ENCODE measurements at regions not wholly inside any gene's neighbourhood (a gene's known extent, or its start where the extent isn't known, plus 50 kb on each side); places are given as distances from the start of the nearest gene placed in this dataset.

- Histone ChIP-seq H3K27me3 (replicated peaks in 1 of 2; ENCODE audit: control insufficient read depth in 2 of 2, insufficient read depth in 2 of 2, low read length in 1 of 2) (no peaks in the 10 kb centered on the region), H3K4me1 (ENCODE audit: control insufficient read depth, insufficient read depth, low read length) (no peaks in the 10 kb centered on the region), H3K4me3 (no peak overlapping the region), H3K9me3 (replicated peaks; ENCODE audit: control insufficient read depth, insufficient read depth, low read length) (no peaks in the 10 kb centered on the region), H4K20me1 (ENCODE audit: control insufficient read depth, insufficient read depth) (no peaks in the 10 kb centered on the region), H2AFZ (ENCODE audit: control insufficient read depth, low read depth, low read length) (no peak overlapping the region), H3K79me2 (ENCODE audit: control insufficient read depth, insufficient read depth, low read length) (no peaks in the 10 kb centered on the region), H3K9ac (ENCODE audit: control insufficient read depth, insufficient read depth, low read length) (no peak overlapping the region), H3K27ac (ENCODE audit: control insufficient read depth, insufficient read depth) (no peak overlapping the region), H3K36me3 (ENCODE audit: control insufficient read depth in 2 of 2, insufficient read depth in 2 of 2, low read length in 1 of 2) (no peaks in the 10 kb centered on the region), H3K4me2 (ENCODE audit: control insufficient read depth, insufficient read depth) (no peak overlapping the region)
- CTCF ChIA-PET: no interaction called here
- POLR2A ChIA-PET: no interaction called here
- in situ Hi-C loops (cut with MboI) (no loop called here), intact Hi-C loops (cut with micrococcal nuclease; ENCODE audit: unreplicated experiment) (no loop called here)
- SMC1A ChIA-PET (ENCODE audit: uncharacterized antibody, unreplicated experiment): no interaction called here
- ATAC-seq: no peak
- BruUV-seq (replicated peaks): no TSS peak
- no peak for FAIRE-seq
- RAD21 ChIA-PET (ENCODE audit: unreplicated experiment): no interaction called here
- DNase-seq (ENCODE audit: low read depth, low spot score): no peak
- 52% methylated on average over 10 of the region's 10 CpGs for WGBS (ENCODE audit: insufficient coverage, insufficient replicate concordance, low lambda C conversion rate, missing lambda C conversion rate)
- TF ChIP-seq POU2F2 (IDR thresholded peaks at IDR 0.05; ENCODE audit: borderline replicate concordance, low read depth, low read length) (no peak), NR2C2 (IDR thresholded peaks at IDR 0.05; ENCODE audit: borderline replicate concordance, control insufficient read depth, insufficient read length, low read depth) (no peak), ASH2L (IDR thresholded peaks at IDR 0.05; ENCODE audit: borderline replicate concordance, low read depth) (no peak), SMAD1 (IDR thresholded peaks at IDR 0.05; ENCODE audit: low read depth, partially characterized antibody) (no peak), TBL1XR1 (IDR thresholded peaks at IDR 0.05; ENCODE audit: low read depth, low read length) (no peak), E4F1 (IDR thresholded peaks at IDR 0.05; ENCODE audit: borderline replicate concordance, partially characterized antibody) (no peak), GABPA (IDR thresholded peaks at IDR 0.05; ENCODE audit: low read depth) (no peak), HDAC2 (IDR thresholded peaks at IDR 0.05) (no peak), ZBED1 (IDR thresholded peaks at IDR 0.05; ENCODE audit: borderline replicate concordance) (no peak), PML (IDR thresholded peaks at IDR 0.05; ENCODE audit: low read length) (no peak), SMC3 (IDR thresholded peaks at IDR 0.05; ENCODE audit: borderline replicate concordance, low read length) (no peak), RB1 (IDR thresholded peaks at IDR 0.05; ENCODE audit: borderline replicate concordance) (no peak), TCF3 (IDR thresholded peaks at IDR 0.05; ENCODE audit: borderline replicate concordance, insufficient read depth, low read depth, low read length) (no peak)
- TF ChIP-seq, protein P1, sequence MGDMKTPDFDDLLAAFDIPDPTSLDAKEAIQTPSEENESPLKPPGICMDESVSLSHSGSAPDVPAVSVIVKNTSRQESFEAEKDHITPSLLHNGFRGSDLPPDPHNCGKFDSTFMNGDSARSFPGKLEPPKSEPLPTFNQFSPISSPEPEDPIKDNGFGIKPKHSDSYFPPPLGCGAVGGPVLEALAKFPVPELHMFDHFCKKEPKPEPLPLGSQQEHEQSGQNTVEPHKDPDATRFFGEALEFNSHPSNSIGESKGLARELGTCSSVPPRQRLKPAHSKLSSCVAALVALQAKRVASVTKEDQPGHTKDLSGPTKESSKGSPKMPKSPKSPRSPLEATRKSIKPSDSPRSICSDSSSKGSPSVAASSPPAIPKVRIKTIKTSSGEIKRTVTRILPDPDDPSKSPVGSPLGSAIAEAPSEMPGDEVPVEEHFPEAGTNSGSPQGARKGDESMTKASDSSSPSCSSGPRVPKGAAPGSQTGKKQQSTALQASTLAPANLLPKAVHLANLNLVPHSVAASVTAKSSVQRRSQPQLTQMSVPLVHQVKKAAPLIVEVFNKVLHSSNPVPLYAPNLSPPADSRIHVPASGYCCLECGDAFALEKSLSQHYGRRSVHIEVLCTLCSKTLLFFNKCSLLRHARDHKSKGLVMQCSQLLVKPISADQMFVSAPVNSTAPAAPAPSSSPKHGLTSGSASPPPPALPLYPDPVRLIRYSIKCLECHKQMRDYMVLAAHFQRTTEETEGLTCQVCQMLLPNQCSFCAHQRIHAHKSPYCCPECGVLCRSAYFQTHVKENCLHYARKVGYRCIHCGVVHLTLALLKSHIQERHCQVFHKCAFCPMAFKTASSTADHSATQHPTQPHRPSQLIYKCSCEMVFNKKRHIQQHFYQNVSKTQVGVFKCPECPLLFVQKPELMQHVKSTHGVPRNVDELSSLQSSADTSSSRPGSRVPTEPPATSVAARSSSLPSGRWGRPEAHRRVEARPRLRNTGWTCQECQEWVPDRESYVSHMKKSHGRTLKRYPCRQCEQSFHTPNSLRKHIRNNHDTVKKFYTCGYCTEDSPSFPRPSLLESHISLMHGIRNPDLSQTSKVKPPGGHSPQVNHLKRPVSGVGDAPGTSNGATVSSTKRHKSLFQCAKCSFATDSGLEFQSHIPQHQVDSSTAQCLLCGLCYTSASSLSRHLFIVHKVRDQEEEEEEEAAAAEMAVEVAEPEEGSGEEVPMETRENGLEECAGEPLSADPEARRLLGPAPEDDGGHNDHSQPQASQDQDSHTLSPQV (IDR thresholded peaks at IDR 0.05): no peak
- TF ChIP-seq, protein P2, sequence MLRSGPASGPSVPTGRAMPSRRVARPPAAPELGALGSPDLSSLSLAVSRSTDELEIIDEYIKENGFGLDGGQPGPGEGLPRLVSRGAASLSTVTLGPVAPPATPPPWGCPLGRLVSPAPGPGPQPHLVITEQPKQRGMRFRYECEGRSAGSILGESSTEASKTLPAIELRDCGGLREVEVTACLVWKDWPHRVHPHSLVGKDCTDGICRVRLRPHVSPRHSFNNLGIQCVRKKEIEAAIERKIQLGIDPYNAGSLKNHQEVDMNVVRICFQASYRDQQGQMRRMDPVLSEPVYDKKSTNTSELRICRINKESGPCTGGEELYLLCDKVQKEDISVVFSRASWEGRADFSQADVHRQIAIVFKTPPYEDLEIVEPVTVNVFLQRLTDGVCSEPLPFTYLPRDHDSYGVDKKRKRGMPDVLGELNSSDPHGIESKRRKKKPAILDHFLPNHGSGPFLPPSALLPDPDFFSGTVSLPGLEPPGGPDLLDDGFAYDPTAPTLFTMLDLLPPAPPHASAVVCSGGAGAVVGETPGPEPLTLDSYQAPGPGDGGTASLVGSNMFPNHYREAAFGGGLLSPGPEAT (IDR thresholded peaks at IDR 0.05; ENCODE audit: low read depth): no peak
- TF ChIP-seq, protein P3, sequence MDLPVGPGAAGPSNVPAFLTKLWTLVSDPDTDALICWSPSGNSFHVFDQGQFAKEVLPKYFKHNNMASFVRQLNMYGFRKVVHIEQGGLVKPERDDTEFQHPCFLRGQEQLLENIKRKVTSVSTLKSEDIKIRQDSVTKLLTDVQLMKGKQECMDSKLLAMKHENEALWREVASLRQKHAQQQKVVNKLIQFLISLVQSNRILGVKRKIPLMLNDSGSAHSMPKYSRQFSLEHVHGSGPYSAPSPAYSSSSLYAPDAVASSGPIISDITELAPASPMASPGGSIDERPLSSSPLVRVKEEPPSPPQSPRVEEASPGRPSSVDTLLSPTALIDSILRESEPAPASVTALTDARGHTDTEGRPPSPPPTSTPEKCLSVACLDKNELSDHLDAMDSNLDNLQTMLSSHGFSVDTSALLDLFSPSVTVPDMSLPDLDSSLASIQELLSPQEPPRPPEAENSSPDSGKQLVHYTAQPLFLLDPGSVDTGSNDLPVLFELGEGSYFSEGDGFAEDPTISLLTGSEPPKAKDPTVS (IDR thresholded peaks at IDR 0.05; ENCODE audit: low read depth, low read length): no peak
Observed at GRCh38 chr10:26640391-26640790, 57.1 kb upstream of the PDSS1 start.

Data from GM12878 (cell line).